Kidney (tissue), 13 donors: ENCODE measurements at regions not wholly inside any gene's neighbourhood (a gene's known extent, or its start where the extent isn't known, plus 50 kb on each side); places are given as distances from the start of the nearest gene placed in this dataset.

Experiments used
- DNase-seq, 5 donors: peaks; one replicate each; pipeline ENCODE4 v3.0.0-alpha.2; 2013 to 2020
- FAIRE-seq: peaks from 2 replicates; lab custom pipeline; 2012; peaks lifted over from hg19 to GRCh38; lab: Jason Lieb, UNC
- H3K27ac ChIP-seq, 2 donors: one replicate each; pipeline ENCODE4 v1.7.0; 2013; ENCODE audit warnings: low read depth in 2 of 2, low read length in 2 of 2, inconsistent platforms in 1 of 2
- H3K27me3 ChIP-seq: one replicate; pipeline ENCODE4 v1.7.1; 2013; ENCODE audit warnings: low read length, inconsistent platforms; ENCODE audit not compliant: control insufficient read depth, insufficient read depth
- H3K36me3 ChIP-seq, 3 donors: one replicate each; pipeline versions ENCODE4 v1.7.0 to v1.7.1; 2013; ENCODE audit warnings: low read length in 3 of 3, control low read depth in 1 of 3, inconsistent platforms in 1 of 3; ENCODE audit not compliant: insufficient read depth in 3 of 3, control insufficient read depth in 2 of 3
- H3K4me1 ChIP-seq, 3 donors: one replicate each; pipeline versions ENCODE4 v1.7.0 to v1.7.1; 2013; ENCODE audit warnings: low read length in 3 of 3, inconsistent platforms in 1 of 3, low read depth in 1 of 3; ENCODE audit not compliant: control insufficient read depth in 2 of 3, insufficient read depth in 2 of 3
- H3K4me3 ChIP-seq, 3 donors: one replicate each; pipeline versions ENCODE4 v1.7.0 to v1.8.1; 2013; ENCODE audit warnings: low read length in 3 of 3, control low read depth in 1 of 3, inconsistent platforms in 1 of 3
- H3K9ac ChIP-seq, 3 donors: one replicate each; pipeline versions ENCODE4 v1.7.0 to v1.7.1; 2013; ENCODE audit warnings: low read length in 3 of 3, control low read depth in 1 of 3, inconsistent platforms in 1 of 3
- H3K9me3 ChIP-seq, 3 donors: one replicate each; pipeline versions ENCODE4 v1.7.0 to v1.7.1; 2013; ENCODE audit warnings: low read length in 3 of 3, control low read depth in 1 of 3, inconsistent platforms in 1 of 3; ENCODE audit not compliant: control insufficient read depth in 2 of 3, insufficient read depth in 1 of 3
- CTCF ChIP-seq: IDR thresholded peaks from 3 replicates; pipeline ENCODE4 v1.5.1; 2012; ENCODE audit warnings: mild to moderate bottlenecking, moderate library complexity, borderline replicate concordance; ENCODE audit not compliant: insufficient read depth; ENCODE audit errors: extremely low read depth
- intact Hi-C: fragments of 100-400 bp; cut with DNase I; formaldehyde crosslinking; loops from one replicate; pipeline ENCODE4 v1.11.1; 2022
- donor health status: control.
- donor health status: control.
- donor health status: control.
- donor health status: control.
- donor health status: control.
- donor health status: DM: yes; HTN: yes; CAD: no.
- donor health status: Normal renal cell carcinoma (clear cell type).

DNA sequence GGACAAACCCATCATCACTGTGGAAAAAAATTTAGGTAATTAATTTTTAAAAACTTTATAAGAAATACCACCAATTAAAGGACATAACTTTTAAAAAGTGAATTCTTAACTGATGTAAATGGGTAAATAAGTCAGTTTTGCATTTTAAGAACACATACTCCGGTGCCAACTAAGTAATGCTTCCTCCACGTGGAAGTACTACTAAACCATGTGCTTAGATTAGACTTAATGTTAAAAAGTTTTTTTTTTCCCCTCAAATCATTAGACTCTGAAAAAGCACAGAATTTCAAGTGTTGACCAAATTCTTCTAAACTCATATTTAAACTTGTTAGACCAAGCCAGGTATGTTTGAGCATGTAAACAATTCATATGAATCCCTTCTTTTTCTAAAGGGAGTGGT lies 242.0 kb downstream of the NFKBIZ start:
- no peaks in the 10 kb centered on the region for H3K27me3 ChIP-seq
- no peaks in the 10 kb centered on the region for H3K9me3 ChIP-seq
- H3K36me3 ChIP-seq = no peaks in the 10 kb centered on the region
- no peak overlapping the region for H3K9ac ChIP-seq
- no peak overlapping the region for H3K4me3 ChIP-seq
- FAIRE-seq (no peak), DNase-seq (no peak)
- intact Hi-C loops = no loop called here
- H3K27ac ChIP-seq = no peak overlapping the region
- no peak for TF ChIP-seq CTCF
- H3K4me1 ChIP-seq = no peaks in the 10 kb centered on the region

DNA sequence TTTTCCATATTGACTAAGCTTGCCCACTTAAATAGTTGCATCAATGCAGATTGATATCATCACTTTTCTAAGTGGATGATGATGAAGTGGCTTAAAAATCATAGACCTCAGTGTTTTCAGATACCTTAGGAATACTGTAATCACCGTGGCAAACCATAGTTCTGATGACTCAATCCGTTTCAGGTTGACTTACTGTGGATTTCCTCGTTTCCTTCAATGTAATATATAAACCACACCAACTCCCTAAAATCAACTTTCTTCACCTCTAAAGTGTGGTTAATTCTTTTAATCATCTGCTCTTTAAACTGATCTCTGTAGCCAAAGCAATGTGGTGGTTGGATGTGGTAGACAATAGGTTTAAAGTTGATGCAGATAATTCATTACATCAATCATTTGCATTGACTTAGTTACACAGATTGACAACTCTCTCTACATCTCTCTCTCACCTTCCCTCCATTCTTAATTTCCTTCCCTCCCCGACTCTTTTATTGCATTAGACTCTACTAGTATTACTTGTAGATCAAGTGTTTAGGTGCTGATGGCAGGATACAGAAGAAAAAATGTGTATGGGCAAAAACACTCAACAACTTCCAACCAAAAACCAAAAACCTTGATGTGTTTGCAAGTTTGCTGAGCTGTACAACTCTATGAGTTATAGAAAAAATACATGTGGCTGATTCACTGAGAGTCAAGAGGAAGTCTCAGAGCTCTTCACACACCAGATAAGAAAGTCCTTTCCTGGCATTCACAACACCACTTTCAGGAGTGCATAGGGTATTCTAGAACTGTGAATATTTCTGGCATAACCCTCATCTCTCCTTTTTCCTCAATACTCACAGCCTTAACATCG lies 243.5 kb downstream of the NFKBIZ start:
- intact Hi-C loops = no loop called here
- H3K9me3 ChIP-seq = no peaks in the 10 kb centered on the region
- no peak overlapping the region for H3K9ac ChIP-seq
- FAIRE-seq (no peak), DNase-seq (no peak)
- no peak overlapping the region for H3K4me3 ChIP-seq
- no peak overlapping the region for H3K27ac ChIP-seq
- TF ChIP-seq CTCF = no peak
- H3K36me3 ChIP-seq = no peaks in the 10 kb centered on the region
- no peaks in the 10 kb centered on the region for H3K4me1 ChIP-seq
- H3K27me3 ChIP-seq = no peaks in the 10 kb centered on the region

DNA sequence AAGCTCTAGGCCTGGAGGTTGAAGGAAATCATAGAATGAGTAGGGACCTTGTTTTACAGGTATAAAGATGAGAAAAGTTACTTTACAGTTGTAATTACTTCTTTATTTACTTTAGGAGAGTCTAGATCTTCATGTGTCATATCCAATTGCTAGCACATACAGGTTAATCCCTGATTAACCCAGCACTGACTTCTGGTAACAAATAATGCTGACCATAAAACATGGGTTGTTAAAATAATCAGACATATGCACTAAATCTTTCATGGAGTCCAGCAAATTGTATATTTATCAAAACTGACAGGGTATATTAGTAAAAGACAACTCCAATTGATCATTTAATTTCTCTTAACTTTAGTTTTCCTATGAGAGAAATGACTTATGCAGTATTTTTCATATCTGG lies 245.2 kb downstream of the NFKBIZ start:
- H3K4me3 ChIP-seq = no peak overlapping the region
- no peaks in the 10 kb centered on the region for H3K4me1 ChIP-seq
- no peaks in the 10 kb centered on the region for H3K9me3 ChIP-seq
- no peaks in the 10 kb centered on the region for H3K36me3 ChIP-seq
- H3K27ac ChIP-seq = no peak overlapping the region
- no peak for TF ChIP-seq CTCF
- FAIRE-seq = no peak
- H3K9ac ChIP-seq = no peak overlapping the region
- intact Hi-C loops = no loop called here
- DNase-seq = no peak
- no peaks in the 10 kb centered on the region for H3K27me3 ChIP-seq

DNA sequence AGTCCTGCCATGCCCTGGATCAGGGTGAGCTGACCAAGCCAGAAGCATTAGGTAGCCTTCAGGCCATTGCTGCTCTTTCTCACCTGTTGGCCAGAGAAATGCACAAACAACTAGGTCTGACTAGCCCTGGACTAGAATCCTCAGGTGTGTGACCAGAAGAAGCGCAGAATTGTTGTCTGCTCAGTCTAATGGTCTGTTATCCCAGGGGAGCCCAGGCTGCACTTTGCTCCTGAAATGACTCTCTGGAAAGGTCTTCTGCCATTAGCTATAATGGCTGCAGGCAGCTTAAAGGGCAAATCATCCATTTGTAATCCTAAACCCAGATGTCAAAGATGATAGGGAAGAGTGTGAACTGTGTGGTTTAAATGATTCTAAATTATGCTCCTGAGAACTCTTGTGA lies 246.1 kb downstream of the NFKBIZ start:
- Histone ChIP-seq H3K9ac (no peak overlapping the region), H3K27me3 (no peaks in the 10 kb centered on the region), H3K4me1 (no peaks in the 10 kb centered on the region), H3K9me3 (no peaks in the 10 kb centered on the region), H3K36me3 (no peaks in the 10 kb centered on the region), H3K4me3 (no peak overlapping the region), H3K27ac (no peak overlapping the region)
- FAIRE-seq = no peak
- DNase-seq = no peak
- intact Hi-C loops = no loop called here
- TF ChIP-seq CTCF = no peak
